ENCODE measurements at regions not wholly inside any gene's neighbourhood (a gene's known extent, or its start where the extent isn't known, plus 50 kb on each side); places are given as distances from the start of the nearest gene placed in this dataset.

GRCh38 chr5:141793881-141794280, 84.3 kb downstream of the PCDH1 start:
- no peak for ATAC-seq
- POLR2A ChIA-PET, result no interaction called here
- Histone ChIP-seq H3K9ac (ENCODE audit: low read length) (no peak overlapping the region), H2AFZ (ENCODE audit: low read depth, low read length, poor library complexity, severe bottlenecking) (no peak overlapping the region), H3K4me1 (ENCODE audit: control insufficient read depth in 1 of 2, insufficient read depth in 2 of 2, low read length in 2 of 2) (no peaks in the 10 kb centered on the region), H3K4me3 (replicated peaks in 1 of 2; ENCODE audit: low read depth in 1 of 2, low read length in 2 of 2) (no peak overlapping the region), H3K27me3 (ENCODE audit: insufficient read depth, low read length) (no peaks in the 10 kb centered on the region), H3K36me3 (ENCODE audit: control insufficient read depth in 1 of 2, insufficient read depth in 2 of 2, low read length in 2 of 2) (no peaks in the 10 kb centered on the region), H3K79me2 (ENCODE audit: insufficient read depth, low read length) (no peaks in the 10 kb centered on the region), H3K27ac (ENCODE audit: low read depth, low read length) (no peak overlapping the region), H4K20me1 (ENCODE audit: insufficient read depth) (no peaks in the 10 kb centered on the region), H3K9me2 (ENCODE audit: insufficient read depth) (no peaks in the 10 kb centered on the region), H3K9me3 (ENCODE audit: control insufficient read depth in 1 of 2, insufficient read depth in 1 of 2, low read depth in 1 of 2, low read length in 2 of 2) (no peaks in the 10 kb centered on the region), H3K4me2 (ENCODE audit: low read length) (no peak overlapping the region)
- RAD21 ChIA-PET (ENCODE audit: low non-redundant PET in 1 of 2, low total read pairs in 2 of 2, uncharacterized antibody in 2 of 2, unreplicated experiment in 2 of 2), result no interaction called here
- intact Hi-C loops (cut with micrococcal nuclease), result no loop called here
- DNase-seq (ENCODE audit: low read depth, low spot score), result no peak
- CTCF ChIA-PET, result interaction anchor here (2.2 kb wide), 1 partner anchor 18 kb away, joined by 6 read pairs; no protein-coding TSS in a partner anchor
- TF ChIP-seq CBX3 (IDR thresholded peaks at IDR 0.05; ENCODE audit: low read depth), result no peak
- no TSS peak for BruUV-seq (replicated peaks)

DNA sequence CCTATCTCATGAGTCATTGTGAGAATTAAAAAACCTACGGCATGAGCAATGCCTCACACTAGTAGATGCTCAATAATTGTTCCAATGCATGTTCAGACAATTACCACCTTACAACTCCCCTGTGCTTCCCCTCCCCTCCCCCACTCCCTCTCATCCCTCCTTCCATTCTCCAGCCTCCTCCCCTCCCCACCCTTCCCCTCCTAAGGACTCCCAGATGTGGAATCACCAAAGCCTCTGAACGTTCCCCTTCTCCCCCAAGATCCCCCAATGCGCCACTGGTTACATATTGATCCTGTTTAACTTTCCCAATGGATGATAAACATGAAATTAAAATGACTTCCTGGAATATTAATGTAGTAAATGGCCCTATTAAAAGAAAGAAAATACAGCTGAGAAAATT, 84.8 kb downstream of the PCDH1 start:
- DNase-seq (ENCODE audit: low read depth, low spot score), result no peak
- Histone ChIP-seq H3K4me2 (ENCODE audit: low read length) (no peak overlapping the region), H3K4me3 (replicated peaks in 1 of 2; ENCODE audit: low read depth in 1 of 2, low read length in 2 of 2) (no peak overlapping the region), H3K27ac (ENCODE audit: low read depth, low read length) (no peak overlapping the region), H3K9ac (ENCODE audit: low read length) (no peak overlapping the region), H4K20me1 (ENCODE audit: insufficient read depth) (no peaks in the 10 kb centered on the region), H3K4me1 (ENCODE audit: control insufficient read depth in 1 of 2, insufficient read depth in 2 of 2, low read length in 2 of 2) (no peaks in the 10 kb centered on the region), H3K9me3 (ENCODE audit: control insufficient read depth in 1 of 2, insufficient read depth in 1 of 2, low read depth in 1 of 2, low read length in 2 of 2) (no peaks in the 10 kb centered on the region), H3K27me3 (ENCODE audit: insufficient read depth, low read length) (0 out of 2 replicates have a peak, but pooled peaks cover under 1% of the 10 kb centered on the region), H3K9me2 (ENCODE audit: insufficient read depth) (no peaks in the 10 kb centered on the region), H3K36me3 (ENCODE audit: control insufficient read depth in 1 of 2, insufficient read depth in 2 of 2, low read length in 2 of 2) (no peaks in the 10 kb centered on the region), H3K79me2 (ENCODE audit: insufficient read depth, low read length) (no peaks in the 10 kb centered on the region), H2AFZ (ENCODE audit: low read depth, low read length, poor library complexity, severe bottlenecking) (no peak overlapping the region)
- POLR2A ChIA-PET, result no interaction called here
- TF ChIP-seq ZFX (IDR thresholded peaks at IDR 0.05) (no peak), EGR1 (IDR thresholded peaks at IDR 0.05; ENCODE audit: low read depth) (no peak)
- intact Hi-C loops (cut with micrococcal nuclease), result no loop called here
- CTCF ChIA-PET, result no interaction called here
- no TSS peak for BruUV-seq (replicated peaks)
- ATAC-seq, result no peak
- RAD21 ChIA-PET (ENCODE audit: low non-redundant PET in 1 of 2, low total read pairs in 2 of 2, uncharacterized antibody in 2 of 2, unreplicated experiment in 2 of 2), result no interaction called here

DNA sequence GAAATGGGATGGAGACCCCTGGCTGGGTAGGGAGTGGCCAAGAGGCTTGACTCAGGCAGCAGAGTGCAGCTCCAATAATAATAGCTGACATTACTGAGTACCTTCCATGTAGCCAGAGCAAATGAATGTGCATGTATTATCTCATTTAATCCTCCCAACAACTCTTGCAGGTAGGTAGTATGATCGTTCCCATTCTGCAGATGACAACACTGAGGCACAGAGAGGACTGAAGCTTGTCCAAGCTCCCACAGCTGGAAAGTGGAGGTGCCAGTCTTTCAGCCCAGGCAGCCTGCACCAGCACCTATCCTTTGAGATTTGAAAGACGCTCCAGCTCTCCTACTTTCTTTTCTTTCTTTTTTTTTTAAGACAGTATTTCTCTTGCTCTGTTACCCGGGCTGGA, 87.6 kb downstream of the PCDH1 start:
- no peaks in the 10 kb centered on the region for H3K9me2 ChIP-seq (ENCODE audit: insufficient read depth)
- ChIA-PET POLR2A (no interaction called here), CTCF (no interaction called here), RAD21 (ENCODE audit: low non-redundant PET in 1 of 2, low total read pairs in 2 of 2, uncharacterized antibody in 2 of 2, unreplicated experiment in 2 of 2) (no interaction called here)
- no peaks in the 10 kb centered on the region for H3K79me2 ChIP-seq (ENCODE audit: insufficient read depth, low read length)
- H3K4me2 ChIP-seq (ENCODE audit: low read length), result no peak overlapping the region
- no peak overlapping the region for H3K4me3 ChIP-seq (replicated peaks in 1 of 2; ENCODE audit: low read depth in 1 of 2, low read length in 2 of 2)
- H4K20me1 ChIP-seq (ENCODE audit: insufficient read depth), result no peaks in the 10 kb centered on the region
- no peaks in the 10 kb centered on the region for H3K36me3 ChIP-seq (ENCODE audit: control insufficient read depth in 1 of 2, insufficient read depth in 2 of 2, low read length in 2 of 2)
- ATAC-seq, result no peak
- no peak overlapping the region for H3K9ac ChIP-seq (ENCODE audit: low read length)
- BruUV-seq (replicated peaks), result no TSS peak
- no peaks in the 10 kb centered on the region for H3K9me3 ChIP-seq (ENCODE audit: control insufficient read depth in 1 of 2, insufficient read depth in 1 of 2, low read depth in 1 of 2, low read length in 2 of 2)
- peaks cover 0 to 3% of the 10 kb centered on the region in 2 experiments; a peak in 2 of 4 replicates for H3K4me1 ChIP-seq (ENCODE audit: control insufficient read depth in 1 of 2, insufficient read depth in 2 of 2, low read length in 2 of 2)
- TF ChIP-seq, protein P1, sequence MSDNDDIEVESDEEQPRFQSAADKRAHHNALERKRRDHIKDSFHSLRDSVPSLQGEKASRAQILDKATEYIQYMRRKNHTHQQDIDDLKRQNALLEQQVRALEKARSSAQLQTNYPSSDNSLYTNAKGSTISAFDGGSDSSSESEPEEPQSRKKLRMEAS (IDR thresholded peaks at IDR 0.05), result no peak
- no peak overlapping the region for H2AFZ ChIP-seq (ENCODE audit: low read depth, low read length, poor library complexity, severe bottlenecking)
- peaks cover 6% of the 10 kb centered on the region; the same call in 1 of the 2 replicates for H3K27me3 ChIP-seq (ENCODE audit: insufficient read depth, low read length)
- no peak for DNase-seq (ENCODE audit: low read depth, low spot score)
- intact Hi-C loops (cut with micrococcal nuclease), result no loop called here
- no peak overlapping the region for H3K27ac ChIP-seq (ENCODE audit: low read depth, low read length)

Measured in HCT116 (cell line).